DMS153 treated with DMSO at 0.1 percent for 48 hours (cell line): ENCODE measurements at regions not wholly inside any gene's neighbourhood (a gene's known extent, or its start where the extent isn't known, plus 50 kb on each side); places are given as distances from the start of the nearest gene placed in this dataset.
A peak's percentile ranks its signal among the peaks of the same experiment; 100 is the strongest.
"Not testable (repeated sequence)": the region's sequence is repeated elsewhere in the genome, so short reads cannot be mapped to it uniquely, and the experiment has no call there.

Experiments
- DNase-seq: peaks from one replicate; lab custom pipeline; 2025; ENCODE audit not compliant: unreplicated experiment; lab: John Stamatoyannopoulos, UW

DNA sequence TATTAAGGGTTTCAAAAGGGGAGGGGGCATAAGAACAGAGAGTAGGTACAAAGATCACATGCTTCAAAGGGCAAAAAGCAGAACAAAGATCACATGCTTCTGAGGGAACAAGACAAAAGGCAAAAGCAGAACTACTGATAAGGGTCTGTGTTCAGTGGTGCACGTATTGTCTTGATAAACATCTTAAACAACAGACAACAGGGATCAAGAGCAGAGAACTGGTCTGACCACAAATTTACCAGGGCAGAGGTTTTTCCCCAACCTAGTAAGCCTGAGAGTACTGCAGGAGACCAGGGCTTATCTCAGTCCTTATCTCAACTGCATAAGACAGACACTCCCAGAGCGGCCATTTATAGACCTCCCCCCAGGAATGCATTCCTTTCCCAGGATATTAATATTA is 900.2 kb upstream of the PRKX start:
- not testable (repeated sequence) for DNase-seq

DNA sequence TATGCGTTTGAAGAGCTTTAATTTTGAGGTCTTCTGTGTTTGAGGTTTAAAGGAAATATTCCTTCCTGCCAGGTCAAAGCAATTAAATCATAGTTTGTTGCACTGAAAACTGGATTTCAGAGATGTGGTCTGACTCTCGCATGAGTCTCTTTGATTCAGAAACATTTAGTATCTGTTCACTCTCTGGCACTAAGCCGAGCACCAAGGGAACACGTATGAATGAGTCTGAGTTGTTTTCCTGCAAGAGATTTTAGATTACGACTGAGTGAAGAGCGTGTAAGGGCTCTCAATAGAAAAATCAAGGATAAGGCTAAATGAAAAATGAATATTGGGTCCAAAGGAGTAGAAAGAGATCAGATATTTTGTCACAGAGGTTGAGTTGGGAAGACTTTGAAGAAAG is 875.4 kb upstream of the PRKX start:
- DNase-seq, result no peak

DNA sequence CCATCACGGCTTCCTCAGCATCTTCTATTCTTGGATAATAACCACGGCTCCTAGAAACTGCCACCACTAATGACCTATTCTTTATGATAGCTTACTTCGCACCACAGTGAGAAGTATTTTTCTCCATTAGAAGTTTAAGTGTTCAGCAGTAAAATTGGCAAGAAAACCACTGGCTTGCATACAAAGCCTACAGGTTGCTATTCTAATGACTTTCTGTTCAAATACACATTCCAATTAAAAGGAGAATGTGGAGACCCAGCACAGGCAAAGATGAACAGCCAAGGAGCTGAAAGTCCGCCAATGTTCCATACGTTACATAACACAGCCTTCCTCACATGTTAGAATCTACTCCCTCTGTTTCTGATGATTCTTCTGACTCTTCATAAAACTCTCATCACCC is 875.0 kb upstream of the PRKX start:
- DNase-seq, result no peak

DNA sequence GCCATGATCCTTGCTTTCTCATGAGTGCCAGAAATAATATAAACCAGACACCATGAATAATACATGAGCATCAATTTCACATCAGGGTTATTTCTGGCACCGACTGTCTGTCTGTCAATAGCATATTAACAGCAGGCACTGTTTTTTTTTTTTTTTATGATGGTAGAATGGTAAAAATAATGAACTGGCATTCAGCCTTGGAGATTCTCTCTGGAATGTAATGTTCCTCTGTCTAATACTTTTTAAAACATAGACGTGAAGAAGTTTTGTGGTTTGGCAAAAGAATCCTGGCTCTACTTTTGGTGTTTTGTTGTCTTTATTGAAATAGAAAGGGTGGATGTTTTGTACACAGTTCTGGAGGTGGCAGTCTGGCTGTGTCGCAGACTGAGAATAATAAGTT is 874.6 kb upstream of the PRKX start:
- DNase-seq, result no peak

DNA sequence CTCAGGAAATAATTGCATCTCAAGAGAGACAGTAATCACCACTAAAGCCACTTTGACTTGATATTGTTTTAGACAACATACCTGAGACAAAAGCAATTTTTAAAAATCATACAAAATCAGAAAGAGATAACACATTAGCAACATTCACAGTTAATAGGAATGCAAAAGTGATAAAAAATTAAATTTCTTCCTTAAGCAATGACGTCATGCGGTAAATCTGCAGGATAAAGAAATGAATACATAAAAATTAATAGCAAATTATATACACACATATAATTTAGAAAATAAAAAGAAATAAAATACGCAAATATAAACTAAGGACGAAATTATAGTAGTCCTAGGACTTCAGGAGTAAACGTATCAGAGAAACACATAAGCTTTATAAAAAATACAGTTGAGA is 866.5 kb upstream of the PRKX start:
- DNase-seq, result no peak

DNA sequence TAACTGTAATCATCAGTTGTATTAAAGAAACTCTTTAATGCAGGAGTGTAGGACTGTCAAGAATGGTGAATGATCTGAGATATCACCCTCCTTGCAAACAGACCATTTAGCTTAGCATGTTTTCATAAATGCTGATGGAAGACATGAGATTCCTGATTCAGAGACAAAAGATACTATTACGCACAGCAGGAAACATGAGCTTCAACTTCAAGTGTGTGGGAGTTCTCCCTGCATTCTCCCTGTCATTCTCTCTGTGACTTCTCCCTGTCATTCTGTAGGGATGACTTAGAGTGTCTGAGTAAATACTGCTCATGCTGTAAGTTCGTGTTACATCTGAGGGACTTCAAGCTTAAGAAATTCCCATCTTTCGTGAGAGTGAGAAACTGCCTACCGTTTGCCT is 866.0 kb upstream of the PRKX start:
- DNase-seq, result no peak

DNA sequence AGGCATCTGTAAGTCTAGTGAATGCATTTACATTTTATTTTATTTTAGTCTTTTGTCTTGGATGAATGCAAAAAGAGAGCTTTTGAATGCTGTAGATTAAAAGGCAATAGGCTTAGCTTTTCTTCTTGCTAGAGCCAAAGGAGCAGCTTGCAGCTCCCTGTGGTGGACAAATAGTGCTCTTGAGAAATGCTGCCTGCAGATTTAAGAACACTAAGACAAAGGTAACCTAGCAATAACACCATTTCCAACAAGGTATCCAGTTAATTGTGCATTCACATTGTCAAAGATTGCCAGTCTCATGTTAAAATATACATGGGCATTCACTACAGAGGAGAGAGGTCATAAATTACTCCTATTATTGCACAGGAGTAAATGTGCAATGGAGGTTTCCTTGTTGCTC is 859.2 kb upstream of the PRKX start:
- DNase-seq, result no peak

DNA sequence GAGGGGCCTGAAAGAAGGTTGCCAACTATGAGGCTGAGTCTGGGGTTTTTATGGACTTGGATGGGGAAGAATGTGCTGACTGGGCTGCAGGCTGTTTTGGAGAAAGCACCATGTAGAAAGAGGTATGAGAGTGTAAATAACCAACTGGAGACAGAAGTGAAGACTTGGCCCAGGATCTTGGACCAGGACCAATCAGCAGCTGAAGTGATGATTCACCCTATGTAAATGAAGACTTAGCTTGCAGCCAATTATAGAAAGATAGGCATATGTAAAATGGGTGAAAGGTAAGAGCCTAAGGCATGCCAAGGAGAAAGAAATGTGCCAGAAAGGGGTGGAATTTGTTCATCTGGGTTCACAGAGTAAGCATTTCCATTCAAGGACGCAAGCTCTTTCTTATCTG is 856.7 kb upstream of the PRKX start:
- no peak for DNase-seq

DNA sequence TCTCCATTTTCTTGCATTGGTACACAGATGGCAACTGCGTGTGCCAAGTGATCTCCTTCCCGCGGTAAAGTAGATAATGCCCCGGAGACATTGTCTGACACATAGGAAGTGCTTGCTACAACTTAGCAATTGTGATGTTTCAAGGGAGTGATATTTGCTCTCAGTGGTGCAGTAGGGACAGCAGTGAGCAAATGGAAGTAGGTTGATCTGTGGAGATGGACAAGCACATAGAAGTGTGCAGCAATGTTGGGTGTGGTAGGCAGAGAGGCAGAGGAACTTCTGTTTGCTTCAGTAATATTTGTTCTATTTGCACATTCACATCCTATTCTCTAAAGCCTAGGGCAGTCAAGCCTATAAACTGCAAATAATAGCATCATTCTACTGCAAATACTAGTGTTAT is 846.7 kb upstream of the PRKX start:
- DNase-seq, result no peak

DNA sequence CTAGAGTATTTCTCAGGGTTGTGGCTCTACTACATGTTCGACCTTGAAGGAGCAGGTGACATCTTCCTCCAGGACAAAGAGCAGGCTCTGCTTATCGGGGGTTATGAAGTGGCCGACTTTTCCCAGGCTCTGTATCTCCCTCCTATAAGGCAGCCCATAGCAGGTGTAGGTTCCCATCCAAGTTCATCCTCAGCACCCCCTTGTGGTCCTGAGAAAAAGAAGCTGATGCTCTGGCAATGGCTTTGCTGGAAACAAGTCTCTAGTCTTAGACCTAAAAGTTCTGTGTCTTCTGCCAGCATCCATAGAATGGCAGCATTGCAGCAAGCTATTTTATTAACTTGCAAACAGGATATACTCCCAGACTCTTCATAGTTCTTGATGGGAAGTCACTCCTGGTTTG is 836.6 kb upstream of the PRKX start:
- DNase-seq, result no peak

DNA sequence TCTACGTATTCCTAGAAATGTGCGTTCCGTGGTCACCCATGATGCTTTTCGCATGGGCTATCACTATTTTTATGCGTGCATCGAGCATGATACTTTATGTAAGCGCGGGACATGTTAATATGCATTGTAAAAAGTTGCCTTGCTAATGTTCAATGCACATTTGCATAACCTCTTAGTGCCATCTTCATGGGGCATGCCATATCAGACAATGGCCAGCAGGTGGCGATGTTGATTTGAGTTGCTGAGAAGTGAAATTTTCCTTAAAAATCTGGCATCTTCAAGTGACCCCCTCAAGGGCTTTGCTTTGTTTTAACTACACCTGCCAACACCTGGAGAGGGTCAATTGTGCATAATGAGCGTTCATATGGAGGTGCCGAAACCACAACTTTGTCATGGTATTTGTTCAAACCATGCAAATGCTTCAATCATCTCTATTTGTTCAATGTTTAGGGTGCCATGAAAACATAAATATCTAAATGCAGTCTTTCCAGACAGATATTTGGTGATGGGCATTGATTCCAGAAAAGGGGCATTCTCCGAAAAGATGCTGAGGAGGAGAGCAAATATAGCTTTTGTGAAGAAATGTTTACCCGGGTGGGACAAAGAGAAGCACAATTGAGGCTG is 833.9 kb upstream of the PRKX start:
- DNase-seq, result peak; percentile 7

DNA sequence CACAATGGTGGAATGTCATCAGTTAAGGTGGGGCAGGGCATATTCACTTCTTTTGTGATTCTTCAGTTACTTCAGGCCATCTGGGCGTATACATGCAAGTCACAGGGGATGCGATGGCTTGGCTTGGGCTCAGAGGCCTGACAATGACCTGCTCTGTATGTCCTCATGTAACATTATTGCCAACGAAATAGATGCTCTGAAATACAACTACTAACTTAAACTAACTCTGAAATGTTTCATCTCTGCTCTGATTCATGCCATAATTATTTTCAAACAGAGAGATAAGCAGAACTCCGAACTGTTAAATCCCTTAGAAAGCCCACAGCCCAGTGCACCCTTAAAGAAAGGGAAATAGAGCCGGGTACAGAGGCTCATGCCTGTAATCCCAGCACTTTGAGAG is 832.7 kb upstream of the PRKX start:
- DNase-seq, result not testable (repeated sequence)

DNA sequence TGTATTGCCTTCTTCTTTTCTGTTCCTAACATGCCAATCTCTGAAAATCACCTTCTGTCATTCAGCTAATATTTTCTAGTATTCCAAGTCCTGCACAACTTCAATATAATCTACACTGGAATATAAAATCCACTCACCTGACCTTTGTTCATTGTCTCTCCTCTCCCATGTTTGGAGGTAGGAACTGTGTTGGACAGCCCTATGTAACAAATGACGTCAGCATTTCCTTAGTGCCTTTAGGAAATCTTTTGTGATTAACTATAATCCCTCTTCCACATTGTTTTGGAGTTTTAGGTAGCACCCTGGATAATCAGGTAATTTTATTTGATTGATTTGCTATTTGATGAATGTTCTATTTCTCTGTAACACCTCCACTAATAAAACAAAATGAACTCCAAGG is 814.8 kb upstream of the PRKX start:
- no peak for DNase-seq

DNA sequence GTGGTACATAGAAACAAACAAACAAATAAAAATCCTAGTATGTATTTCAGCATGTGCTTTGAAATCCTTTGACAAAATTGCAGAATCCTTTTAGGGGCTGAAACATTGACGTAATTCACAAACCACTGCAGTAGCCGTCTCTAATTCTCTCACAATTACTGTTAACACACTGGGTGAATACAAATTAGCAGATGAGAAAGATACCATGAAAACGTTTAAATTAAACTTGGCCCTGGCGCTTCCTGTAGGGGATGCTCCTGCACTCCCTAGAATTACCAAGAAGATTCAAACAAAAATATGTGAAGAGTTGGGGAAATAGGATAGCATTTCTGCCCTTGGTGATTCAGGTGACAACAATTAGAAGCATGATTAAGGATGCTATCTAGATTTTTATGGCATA is 772.5 kb upstream of the PRKX start:
- DNase-seq, result no peak

DNA sequence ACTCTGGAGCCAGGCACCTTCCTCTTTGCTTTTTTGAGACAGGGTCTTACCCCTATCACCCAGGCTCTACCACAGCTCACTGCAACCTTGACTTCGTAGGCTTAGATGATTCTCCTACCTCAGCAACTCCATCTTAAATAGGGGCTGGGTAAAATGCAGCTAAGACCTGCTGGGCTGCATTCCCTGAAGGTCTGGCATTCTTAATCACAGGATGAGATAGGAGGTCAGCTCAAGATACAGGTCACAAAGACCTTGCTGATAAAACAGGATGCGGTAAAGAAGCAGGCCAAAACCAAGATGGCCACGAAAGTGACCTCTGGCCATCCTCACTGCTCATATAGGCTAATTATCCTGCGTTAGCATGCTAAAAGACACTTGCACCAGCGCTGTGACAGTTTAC is 770.8 kb upstream of the PRKX start:
- no peak for DNase-seq

DNA sequence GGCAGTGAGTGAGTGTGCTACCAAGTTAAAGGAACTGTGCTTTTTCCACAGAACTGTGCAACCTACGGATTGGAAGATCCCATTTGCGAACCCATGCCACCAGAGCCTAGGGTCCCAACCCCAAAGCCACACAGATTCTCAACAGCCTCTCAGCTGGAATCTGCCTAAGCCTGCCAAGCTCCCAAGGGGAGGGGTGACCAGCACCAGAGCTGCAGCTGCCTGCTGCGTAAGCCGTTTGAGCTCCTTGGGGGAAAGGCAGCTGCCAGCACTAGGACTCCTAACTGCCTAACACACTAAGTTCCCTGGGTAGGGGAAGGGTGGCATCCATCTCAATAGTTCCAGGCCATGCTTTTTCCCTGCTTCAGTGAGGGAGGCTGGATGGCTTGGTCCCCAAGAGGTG is 738.1 kb upstream of the PRKX start:
- DNase-seq, result no peak

DNA sequence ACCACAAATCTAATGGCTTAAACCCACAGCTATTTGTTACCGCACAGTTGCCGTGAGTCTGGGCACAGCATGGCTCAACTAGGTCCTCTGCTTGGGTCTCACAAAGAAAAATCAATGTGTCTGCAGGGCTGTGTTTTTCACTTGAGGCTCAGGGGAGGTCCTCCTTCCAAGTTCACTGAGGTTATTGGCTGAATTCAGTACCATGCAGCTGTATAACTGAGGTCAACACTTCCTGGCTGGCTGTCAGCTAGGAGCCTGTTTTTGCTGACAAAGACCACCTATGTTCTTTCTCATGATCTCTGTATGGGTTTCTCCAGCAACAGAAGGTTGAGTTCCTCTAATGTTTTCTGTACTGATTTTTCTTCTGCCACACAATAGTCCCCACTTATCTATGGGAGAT is 736.7 kb upstream of the PRKX start:
- no peak for DNase-seq

DNA sequence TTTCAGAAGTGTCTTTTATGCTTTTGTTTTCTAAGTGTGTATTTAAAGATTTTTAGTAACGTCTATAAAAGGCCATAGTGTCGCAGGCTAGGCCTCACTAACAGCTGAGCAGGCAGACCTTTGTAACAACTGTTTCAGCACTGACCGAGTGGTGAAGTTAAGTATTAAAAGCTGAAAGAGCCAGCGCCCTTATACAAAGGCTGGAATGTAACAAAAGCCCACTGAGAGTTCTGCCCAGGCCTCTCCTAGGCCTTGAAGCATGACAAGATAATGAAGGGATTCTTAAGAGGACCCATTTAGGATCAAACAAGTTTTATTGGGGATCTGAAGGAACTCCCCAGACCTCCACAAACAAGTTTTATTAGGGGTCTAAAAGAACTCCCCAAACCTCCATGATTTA is 722.5 kb upstream of the PRKX start:
- no peak for DNase-seq

DNA sequence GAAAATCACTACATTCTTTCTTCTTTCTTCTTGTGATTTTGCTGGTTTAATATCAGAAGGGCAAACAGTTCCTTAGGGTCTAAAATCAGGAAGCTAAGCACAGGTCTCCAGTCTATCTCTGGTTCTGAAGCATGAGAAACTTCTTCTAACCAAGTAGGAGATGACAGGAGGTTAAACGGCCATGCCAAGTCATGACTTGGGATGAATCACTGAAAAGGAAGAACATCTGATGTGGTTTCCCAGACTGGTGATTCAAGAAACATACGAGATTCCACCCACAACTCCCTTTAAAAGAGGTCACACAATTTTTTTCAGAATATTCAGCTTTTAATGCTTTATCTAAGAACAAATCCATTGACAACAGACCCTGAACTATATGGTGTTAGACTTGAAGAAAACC is 684.0 kb upstream of the PRKX start:
- DNase-seq, result no peak

DNA sequence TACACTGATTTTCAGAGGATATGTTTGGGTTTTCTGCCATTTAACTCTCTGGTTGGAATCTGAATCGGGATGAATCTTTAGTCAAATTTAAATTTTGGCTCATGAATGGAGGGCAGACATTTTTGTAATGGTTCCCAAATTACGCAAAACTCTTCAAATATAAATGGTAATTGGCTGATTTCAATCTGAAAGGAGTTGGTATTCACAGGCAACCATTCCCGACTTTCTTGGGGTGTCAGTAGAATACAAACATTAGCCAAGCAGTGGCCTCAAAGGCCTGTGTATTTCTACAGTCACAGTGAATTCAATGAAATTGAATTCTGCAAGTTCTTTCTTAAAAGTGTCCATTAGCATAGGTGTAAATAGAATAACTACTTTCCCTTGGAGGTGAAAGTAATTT is 668.8 kb upstream of the PRKX start:
- DNase-seq, result no peak

DNA sequence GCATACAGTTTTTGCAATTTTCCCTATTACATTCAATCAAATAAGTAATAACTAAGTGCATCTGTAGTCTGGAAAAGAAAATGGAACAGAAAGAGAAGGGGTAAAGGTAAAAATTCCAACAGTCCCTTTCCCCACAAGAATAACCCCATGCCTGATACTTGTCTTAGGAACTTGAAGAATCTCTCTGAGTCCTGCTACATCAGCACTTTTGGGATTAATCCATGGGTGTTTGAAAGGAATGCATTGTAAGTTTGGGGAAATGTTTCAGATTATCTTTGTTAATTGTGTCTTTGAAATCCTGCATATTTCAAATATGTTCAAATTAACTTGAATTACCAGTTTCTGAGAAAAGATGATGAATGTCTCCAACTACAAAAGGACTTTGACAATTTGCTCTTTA is 667.3 kb upstream of the PRKX start:
- DNase-seq, result no peak

DNA sequence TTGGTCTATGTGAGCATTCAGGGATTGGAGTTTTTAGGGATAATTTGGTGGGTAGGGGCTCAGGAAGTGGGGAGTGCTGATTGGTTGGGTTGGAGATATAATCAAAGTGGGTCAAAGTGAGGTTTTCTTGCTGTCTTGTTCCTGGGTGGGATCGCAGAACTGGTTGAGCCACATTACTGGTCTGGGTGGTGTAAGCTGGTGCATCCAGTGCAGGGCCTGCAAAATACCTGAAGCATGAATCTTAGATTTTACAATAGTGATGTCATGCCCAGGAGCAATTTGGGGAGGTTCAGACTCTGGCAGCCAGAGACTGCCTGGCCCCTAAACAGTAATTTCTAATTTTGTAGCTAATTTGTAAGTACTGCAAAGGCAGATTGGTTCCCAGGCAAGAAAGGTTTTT is 665.6 kb upstream of the PRKX start:
- DNase-seq, result no peak

DNA sequence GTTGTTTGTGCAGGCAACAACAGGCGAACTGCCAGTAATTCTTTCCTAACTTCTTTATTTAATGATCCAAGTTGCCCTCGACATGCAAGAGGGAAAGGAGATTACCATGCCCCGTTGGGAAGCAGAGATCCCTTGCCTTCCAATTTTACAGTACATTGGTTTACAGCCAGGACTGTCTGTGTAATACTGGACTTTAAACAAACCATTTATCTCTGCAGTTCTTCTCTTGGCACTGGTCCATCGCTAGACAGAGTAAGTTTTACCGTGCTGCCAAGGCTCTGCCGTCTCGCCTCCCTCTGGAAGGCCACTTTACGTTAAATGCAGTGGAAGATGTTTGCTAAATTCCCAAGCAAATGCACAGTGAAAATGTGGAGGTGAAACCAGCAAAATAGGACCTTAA is 660.3 kb upstream of the PRKX start:
- no peak for DNase-seq

DNA sequence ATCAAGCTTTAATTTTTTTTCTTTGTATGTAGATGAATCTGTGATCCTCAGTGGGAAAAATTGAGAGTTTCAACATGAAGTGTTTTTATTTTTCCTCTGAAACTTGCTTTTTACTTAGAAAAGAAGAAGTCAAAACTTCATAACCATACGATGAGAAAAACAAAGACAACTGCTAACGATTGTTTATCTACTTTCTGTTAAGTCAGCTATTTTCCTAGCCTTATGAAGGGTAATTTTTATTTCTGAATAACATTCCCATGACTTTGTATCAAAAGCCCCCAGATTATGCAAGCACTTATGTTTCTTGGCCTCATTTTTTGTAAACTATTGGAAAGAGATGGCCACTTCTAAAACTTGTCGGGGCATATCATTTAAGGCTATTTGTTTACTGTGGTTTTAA is 645.1 kb upstream of the PRKX start:
- no peak for DNase-seq
